Loucy (cell line): ENCODE measurements at regions not wholly inside any gene's neighbourhood (a gene's known extent, or its start where the extent isn't known, plus 50 kb on each side); places are given as distances from the start of the nearest gene placed in this dataset.

Source experiments
- H2AFZ ChIP-seq: fragments of 200-600 bp; sonication (generic); 2 replicates; pipeline ENCODE4 v1.6.0; 2016; ENCODE audit warnings: antibody characterized with exemption, mild to moderate bottlenecking, low read length, moderate library complexity
- H3F3A ChIP-seq: fragments of 200-600 bp; 2 replicates; pipeline ENCODE4 v1.6.0; 2016; ENCODE audit warnings: antibody characterized with exemption, low read depth, mild to moderate bottlenecking
- H3K27me3 ChIP-seq: fragments of 200-600 bp; sonication (generic); 2 replicates; pipeline ENCODE4 v1.6.1; 2014; ENCODE audit warnings: low read length, mild to moderate bottlenecking; ENCODE audit not compliant: insufficient read depth, poor library complexity, severe bottlenecking
- H3K36me3 ChIP-seq: fragments of 200-600 bp; sonication (generic); 2 replicates; pipeline ENCODE4 v1.6.1; 2016; ENCODE audit warnings: low read length; ENCODE audit not compliant: insufficient read depth
- H3K4me1 ChIP-seq: fragments of 200-600 bp; sonication (generic); 2 replicates; pipeline ENCODE4 v1.5.1; 2014; ENCODE audit warnings: low read length, mild to moderate bottlenecking; ENCODE audit not compliant: insufficient read depth, poor library complexity, severe bottlenecking
- H3K4me2 ChIP-seq: fragments of 200-600 bp; sonication (generic); 2 replicates; pipeline ENCODE4 v1.6.0; 2014; ENCODE audit warnings: antibody characterized with exemption, low read length, low read depth, mild to moderate bottlenecking; ENCODE audit not compliant: poor library complexity, severe bottlenecking
- H3K4me3 ChIP-seq: fragments of 200-600 bp; sonication (generic); 2 replicates; pipeline ENCODE4 v1.5.1; 2014; ENCODE audit warnings: low read length, mild to moderate bottlenecking, mixed read lengths; ENCODE audit not compliant: poor library complexity, severe bottlenecking
- H3K79me2 ChIP-seq: fragments of 200-600 bp; sonication (generic); 2 replicates; pipeline ENCODE4 v1.6.1; 2014; ENCODE audit warnings: low read length; ENCODE audit not compliant: insufficient read depth
- H3K9ac ChIP-seq: fragments of 200-600 bp; sonication (generic); 2 replicates; pipeline ENCODE4 v1.6.0; 2014; ENCODE audit warnings: mild to moderate bottlenecking, low read depth, low read length, moderate library complexity; ENCODE audit not compliant: poor library complexity, severe bottlenecking
- H3K9me2 ChIP-seq: fragments of 200-600 bp; sonication (generic); replicated peaks from 2 replicates; pipeline ENCODE4 v1.6.1; 2016; ENCODE audit warnings: low read depth, low read length, mixed read lengths
- H3K9me3 ChIP-seq: fragments of 200-600 bp; sonication (generic); 2 replicates; pipeline ENCODE4 v1.6.1; 2014; ENCODE audit warnings: mild to moderate bottlenecking, antibody characterized with exemption, low read length, low read depth; ENCODE audit not compliant: insufficient read depth
- H4K20me1 ChIP-seq: fragments of 200-600 bp; sonication (generic); 2 replicates; pipeline ENCODE4 v1.6.0; 2014; ENCODE audit warnings: antibody characterized with exemption, low read length, mild to moderate bottlenecking; ENCODE audit not compliant: insufficient read depth, poor library complexity, severe bottlenecking
- EZH2phosphoT487 ChIP-seq: fragments of 200-600 bp; IDR thresholded peaks from 2 replicates; pipeline ENCODE4 v1.6.1; 2018; ENCODE audit warnings: antibody characterized with exemption, mild to moderate bottlenecking, moderate library complexity, borderline replicate concordance
- TF ChIP-seq, protein P1 (sequence below): fragments of 200-600 bp; sonication (generic); conservative IDR thresholded peaks from 2 replicates; pipeline ENCODE4 v1.5.1; 2014; ENCODE audit warnings: mild to moderate bottlenecking, antibody characterized with exemption, low read length

- no peaks in the 10 kb centered on the region for H3K9me2 ChIP-seq
- H3K9ac ChIP-seq: no peak overlapping the region
- no peaks in the 10 kb centered on the region for H3K36me3 ChIP-seq
- H3K4me3 ChIP-seq: no peak overlapping the region
- no peak overlapping the region for H3K4me2 ChIP-seq
- no peak overlapping the region for H2AFZ ChIP-seq
- no peaks in the 10 kb centered on the region for H3K27me3 ChIP-seq
- no peak for TF ChIP-seq EZH2phosphoT487
- TF ChIP-seq, protein P1, sequence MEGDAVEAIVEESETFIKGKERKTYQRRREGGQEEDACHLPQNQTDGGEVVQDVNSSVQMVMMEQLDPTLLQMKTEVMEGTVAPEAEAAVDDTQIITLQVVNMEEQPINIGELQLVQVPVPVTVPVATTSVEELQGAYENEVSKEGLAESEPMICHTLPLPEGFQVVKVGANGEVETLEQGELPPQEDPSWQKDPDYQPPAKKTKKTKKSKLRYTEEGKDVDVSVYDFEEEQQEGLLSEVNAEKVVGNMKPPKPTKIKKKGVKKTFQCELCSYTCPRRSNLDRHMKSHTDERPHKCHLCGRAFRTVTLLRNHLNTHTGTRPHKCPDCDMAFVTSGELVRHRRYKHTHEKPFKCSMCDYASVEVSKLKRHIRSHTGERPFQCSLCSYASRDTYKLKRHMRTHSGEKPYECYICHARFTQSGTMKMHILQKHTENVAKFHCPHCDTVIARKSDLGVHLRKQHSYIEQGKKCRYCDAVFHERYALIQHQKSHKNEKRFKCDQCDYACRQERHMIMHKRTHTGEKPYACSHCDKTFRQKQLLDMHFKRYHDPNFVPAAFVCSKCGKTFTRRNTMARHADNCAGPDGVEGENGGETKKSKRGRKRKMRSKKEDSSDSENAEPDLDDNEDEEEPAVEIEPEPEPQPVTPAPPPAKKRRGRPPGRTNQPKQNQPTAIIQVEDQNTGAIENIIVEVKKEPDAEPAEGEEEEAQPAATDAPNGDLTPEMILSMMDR: no peak
- H3K9me3 ChIP-seq: no peaks in the 10 kb centered on the region
- no peaks in the 10 kb centered on the region for H3F3A ChIP-seq
- H4K20me1 ChIP-seq: no peaks in the 10 kb centered on the region
- no peaks in the 10 kb centered on the region for H3K79me2 ChIP-seq
- H3K4me1 ChIP-seq: no peaks in the 10 kb centered on the region
Measured at GRCh38 chr17:74002241-74002640, 201.2 kb upstream of the RPL38 start.

DNA sequence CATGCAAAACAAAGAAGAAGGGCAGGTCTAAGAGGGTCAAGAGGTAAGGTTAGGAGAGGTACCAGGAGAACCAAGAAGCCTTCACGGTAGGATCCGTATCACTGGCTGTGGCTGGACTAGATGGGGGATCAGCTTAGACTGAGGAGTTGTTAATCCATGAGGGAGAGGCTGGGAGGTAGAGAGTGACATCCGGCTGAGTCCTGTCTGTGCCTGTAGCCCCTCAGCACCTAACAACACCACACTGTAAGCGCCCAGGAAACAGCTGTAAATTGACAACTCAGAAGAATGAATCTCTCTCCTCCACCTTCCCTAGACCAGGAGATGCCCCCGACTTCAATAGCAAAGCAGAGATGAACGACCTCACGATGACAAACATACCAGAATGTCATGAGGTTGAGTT is 199.4 kb upstream of the RPL38 start:
- Histone ChIP-seq H4K20me1 (no peaks in the 10 kb centered on the region), H3K27me3 (no peaks in the 10 kb centered on the region), H3K79me2 (no peaks in the 10 kb centered on the region), H3K9me2 (no peaks in the 10 kb centered on the region), H3K9me3 (no peaks in the 10 kb centered on the region), H3F3A (no peaks in the 10 kb centered on the region), H3K9ac (no peak overlapping the region), H3K4me2 (no peak overlapping the region), H2AFZ (no peak overlapping the region), H3K4me3 (no peak overlapping the region), H3K4me1 (no peaks in the 10 kb centered on the region), H3K36me3 (no peaks in the 10 kb centered on the region)
- TF ChIP-seq, protein P1: no peak
- no peak for TF ChIP-seq EZH2phosphoT487

- H3K4me3 ChIP-seq: no peak overlapping the region
- H3K9me2 ChIP-seq: no peaks in the 10 kb centered on the region
- no peaks in the 10 kb centered on the region for H4K20me1 ChIP-seq
- no peak overlapping the region for H3K9ac ChIP-seq
- H3K27me3 ChIP-seq: no peaks in the 10 kb centered on the region
- no peak overlapping the region for H2AFZ ChIP-seq
- H3K36me3 ChIP-seq: no peaks in the 10 kb centered on the region
- TF ChIP-seq, protein P1: no peak
- no peak for TF ChIP-seq EZH2phosphoT487
- H3K4me2 ChIP-seq: no peak overlapping the region
- no peaks in the 10 kb centered on the region for H3F3A ChIP-seq
- H3K9me3 ChIP-seq: no peaks in the 10 kb centered on the region
- H3K4me1 ChIP-seq: no peaks in the 10 kb centered on the region
- H3K79me2 ChIP-seq: no peaks in the 10 kb centered on the region
Measured at GRCh38 chr17:74005790-74006189, 197.7 kb upstream of the RPL38 start.
